GM12878 (cell line): ENCODE measurements at regions not wholly inside any gene's neighbourhood (a gene's known extent, or its start where the extent isn't known, plus 50 kb on each side); places are given as distances from the start of the nearest gene placed in this dataset.
"Not testable (repeated sequence)": the region's sequence is repeated elsewhere in the genome, so short reads cannot be mapped to it uniquely, and the experiment has no call there.

ENCODE experiments used
- ATAC-seq: fragments of 200-7000 bp; cut with Tn5 transposase; 3 replicates; pipeline ENCODE4 v1.9.1; 2020; ENCODE audit warnings: mild to moderate bottlenecking, moderate library complexity
- BruUV-seq: library from RNA; stranded (reverse); fragments of 400-500 nt; replicated peaks from 2 replicates; lab custom pipeline; 2021; lab: Mats Ljungman, UMichigan
- CTCF ChIA-PET: fragments of 300-600 bp; sonication (Branson Sonifier 250); formaldehyde crosslinking; extraction: SDS; loops from one replicate; lab custom pipeline; 2021; ENCODE audit warnings: inconsistent platforms; lab: Yijun Ruan, JAX
- POLR2A ChIA-PET: fragments of 350-600 bp; formaldehyde crosslinking; extraction: SDS; loops from one replicate; lab custom pipeline; 2021; ENCODE audit warnings: inconsistent platforms; lab: Charles Lee
- RAD21 ChIA-PET: fragments of 300-600 bp; sonication (Branson Sonifier 250); formaldehyde crosslinking; loops from one replicate; lab custom pipeline; 2023; ENCODE audit warnings: antibody characterized with exemption; ENCODE audit not compliant: unreplicated experiment; lab: Charles Lee
- SMC1A ChIA-PET: fragments of 300-600 bp; sonication (Branson Sonifier 250); formaldehyde crosslinking; loops from one replicate; lab custom pipeline; 2023; ENCODE audit not compliant: unreplicated experiment, uncharacterized antibody; lab: Charles Lee
- DNase-seq: peaks from one replicate; pipeline ENCODE4 v3.0.0-alpha.2; 2011; ENCODE audit warnings: low read depth, low spot score
- FAIRE-seq: peaks from 3 replicates; lab custom pipeline; 2011; peaks lifted over from hg19 to GRCh38; lab: Jason Lieb, UNC
- H2AFZ ChIP-seq: 2 replicates; pipeline ENCODE4 v1.6.0; 2011; ENCODE audit warnings: low read depth, low read length, control low read depth; ENCODE audit not compliant: control insufficient read depth
- H3K27ac ChIP-seq: 2 replicates; pipeline ENCODE4 v1.5.1; 2011; ENCODE audit warnings: control low read depth; ENCODE audit not compliant: control insufficient read depth, insufficient read depth
- H3K27me3 ChIP-seq, 2 experiments: replicated peaks in 1 of 2; 2 replicates each; pipeline versions ENCODE4 v1.6.0 to v1.6.1; 2011; ENCODE audit warnings: low read length in 1 of 2; ENCODE audit not compliant: control insufficient read depth in 2 of 2, insufficient read depth in 2 of 2
- H3K36me3 ChIP-seq, 2 experiments: 2 replicates each; pipeline ENCODE4 v1.5.1; 2011; ENCODE audit warnings: low read length in 1 of 2; ENCODE audit not compliant: control insufficient read depth in 2 of 2, insufficient read depth in 2 of 2
- H3K4me1 ChIP-seq: 2 replicates; pipeline ENCODE4 v1.6.1; 2011; ENCODE audit warnings: mild to moderate bottlenecking, low read length, moderate library complexity, mixed read lengths; ENCODE audit not compliant: control insufficient read depth, insufficient read depth
- H3K4me2 ChIP-seq: 2 replicates; pipeline ENCODE4 v1.6.0; 2011; ENCODE audit warnings: control low read depth; ENCODE audit not compliant: control insufficient read depth, insufficient read depth
- H3K4me3 ChIP-seq: fragments of 200-600 bp; sonication (generic); 2 replicates; pipeline ENCODE4 v1.5.1; 2016
- H3K79me2 ChIP-seq: 2 replicates; pipeline ENCODE4 v1.6.0; 2011; ENCODE audit warnings: low read length; ENCODE audit not compliant: control insufficient read depth, insufficient read depth
- H3K9ac ChIP-seq: 2 replicates; pipeline ENCODE4 v1.8.0; 2011; ENCODE audit warnings: low read length, control low read depth, mixed read lengths; ENCODE audit not compliant: control insufficient read depth, insufficient read depth
- H3K9me3 ChIP-seq: replicated peaks from 3 replicates; pipeline ENCODE4 v1.5.1; 2011; ENCODE audit warnings: mild to moderate bottlenecking, low read length; ENCODE audit not compliant: control insufficient read depth, insufficient read depth
- H4K20me1 ChIP-seq: 2 replicates; pipeline ENCODE4 v1.6.0; 2011; ENCODE audit not compliant: control insufficient read depth, insufficient read depth
- ASH2L ChIP-seq: fragments of 300-600, 200-600 bp; sonication (generic); IDR thresholded peaks from 2 replicates; pipeline ENCODE4 v1.6.1; 2017; ENCODE audit warnings: low read depth, mild to moderate bottlenecking, borderline replicate concordance
- BCL11A ChIP-seq: IDR thresholded peaks from 2 replicates; pipeline ENCODE4 v1.6.1; 2011; ENCODE audit warnings: low read depth, low read length
- EP300 ChIP-seq, 2 experiments: fragments of 150-350 bp in 1 of 2; IDR thresholded peaks; 2 replicates each; pipeline ENCODE4 v1.6.1; 2011 to 2012; ENCODE audit warnings: low read depth in 2 of 2, low read length in 2 of 2, borderline replicate concordance in 1 of 2, improper control_type of control experiment in 1 of 2, inconsistent platforms in 1 of 2; ENCODE audit not compliant: control insufficient read depth in 1 of 2
- ETV6 ChIP-seq, 2 experiments: fragments of 450-650 bp in 1 of 2; IDR thresholded peaks in 1 of 2; conservative IDR thresholded peaks in 1 of 2; 2 replicates each; pipeline ENCODE4 v1.6.1; 2014; ENCODE audit warnings: antibody characterized with exemption in 1 of 2, borderline replicate concordance in 1 of 2, low read depth in 1 of 2, mild to moderate bottlenecking in 1 of 2, moderate library complexity in 1 of 2
- IRF3 ChIP-seq: fragments of 450-650 bp; IDR thresholded peaks from 2 replicates; pipeline ENCODE4 v1.6.1; 2014; ENCODE audit warnings: mild to moderate bottlenecking
- NKRF ChIP-seq: fragments of 450-650 bp; conservative IDR thresholded peaks from 2 replicates; pipeline ENCODE4 v1.6.1; 2017; ENCODE audit warnings: mild to moderate bottlenecking, moderate library complexity
- RAD51 ChIP-seq: fragments of 450-650 bp; IDR thresholded peaks from 2 replicates; pipeline ENCODE4 v1.6.1; 2016; ENCODE audit warnings: moderate library complexity, mild to moderate bottlenecking, inconsistent platforms
- TBL1XR1 ChIP-seq: IDR thresholded peaks from 2 replicates; pipeline ENCODE4 v1.6.1; 2012; ENCODE audit warnings: low read depth, low read length, improper control_type of control experiment
- TCF12 ChIP-seq: IDR thresholded peaks from 2 replicates; pipeline ENCODE4 v1.6.1; 2011; ENCODE audit warnings: low read depth, mild to moderate bottlenecking, low read length
- WGBS: methylation state at CpG from one replicate; pipeline ENCODE4 v1.1.6; 2016; ENCODE audit warnings: low lambda C conversion rate; ENCODE audit not compliant: insufficient replicate concordance, insufficient coverage; ENCODE audit errors: missing lambda C conversion rate; 5-methylcytosine and 5-hydroxymethylcytosine counted together
- in situ Hi-C: fragments of 300-500 bp; cut with MboI; formaldehyde crosslinking; loops from 9 replicates; pipeline ENCODE4 v1.14.3; 2018; ENCODE audit warnings: mixed read lengths
- intact Hi-C: fragments of 100-400 bp; cut with micrococcal nuclease; formaldehyde crosslinking; loops from one replicate; pipeline ENCODE4 v1.14.2; 2022; ENCODE audit not compliant: unreplicated experiment
- TF ChIP-seq, protein P1 (sequence below): fragments of 150-350 bp; IDR thresholded peaks from 2 replicates; pipeline ENCODE4 v1.6.1; 2014; ENCODE audit warnings: mild to moderate bottlenecking, low read depth, low read length
- TF ChIP-seq, protein P2 (sequence below): IDR thresholded peaks from 2 replicates; pipeline ENCODE4 v1.6.1; 2011; ENCODE audit warnings: borderline replicate concordance, low read depth, mild to moderate bottlenecking, moderate library complexity, mixed read lengths, low read length; ENCODE audit not compliant: insufficient read depth; ENCODE audit errors: extremely low read length

DNA sequence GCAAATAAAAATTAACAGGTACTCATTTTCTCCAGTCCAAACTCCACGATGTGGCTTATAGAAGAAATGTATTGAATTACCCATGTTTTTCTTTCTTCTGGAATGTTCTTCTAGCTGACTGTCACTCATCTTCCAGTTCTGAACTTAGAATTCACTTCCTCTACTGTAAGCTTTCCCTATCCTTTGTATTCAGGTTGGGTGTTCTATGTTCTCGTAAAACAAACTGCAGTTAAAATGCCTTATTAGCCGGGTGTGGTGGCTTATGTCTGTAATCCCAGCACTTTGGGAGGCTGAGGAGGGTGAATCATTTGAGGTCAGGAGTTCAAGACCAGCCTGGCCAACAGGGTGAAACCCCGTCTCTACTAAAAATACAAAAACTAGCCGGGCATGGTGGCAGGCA lies 470.6 kb downstream of the NAV3 start:
- H2AFZ ChIP-seq, FAIRE-seq, H3K4me1 ChIP-seq, intact Hi-C loops, ATAC-seq, H3K4me2 ChIP-seq, CTCF ChIA-PET, POLR2A ChIA-PET, H3K27me3 ChIP-seq, H3K27ac ChIP-seq, BruUV-seq, DNase-seq, RAD21 ChIA-PET, SMC1A ChIA-PET, H3K79me2 ChIP-seq, H4K20me1 ChIP-seq, in situ Hi-C loops, H3K9ac ChIP-seq, H3K9me3 ChIP-seq, H3K36me3 ChIP-seq, H3K4me3 ChIP-seq: not testable (repeated sequence)
- 34% methylated on average over 5 of the region's 5 CpGs for WGBS

GRCh38 chr12:78305808-78306207 lies 475.1 kb downstream of the NAV3 start:
- POLR2A ChIA-PET: no interaction called here
- Histone ChIP-seq H3K9me3 (no peaks in the 10 kb centered on the region), H3K27me3 (no peaks in the 10 kb centered on the region), H3K9ac (no peak overlapping the region), H3K36me3 (no peaks in the 10 kb centered on the region), H4K20me1 (no peaks in the 10 kb centered on the region), H3K4me3 (no peak overlapping the region), H3K27ac (no peak overlapping the region), H3K4me1 (no peaks in the 10 kb centered on the region), H3K4me2 (no peak overlapping the region), H2AFZ (no peak overlapping the region), H3K79me2 (no peaks in the 10 kb centered on the region)
- no peak for DNase-seq
- no peak for ATAC-seq
- in situ Hi-C loops (no loop called here), intact Hi-C loops (no loop called here)
- CTCF ChIA-PET: no interaction called here
- FAIRE-seq: no peak
- RAD21 ChIA-PET: no interaction called here
- SMC1A ChIA-PET: no interaction called here
- WGBS: 0% methylated on average over 1 of the region's 1 CpG
- BruUV-seq: no TSS peak
- no peak for TF ChIP-seq IRF3
- no peak for TF ChIP-seq EP300 (IDR thresholded peaks at IDR 0.05; ENCODE audit: borderline replicate concordance in 1 of 2, control insufficient read depth in 1 of 2, low read depth in 2 of 2, low read length in 2 of 2)
- no peak for TF ChIP-seq TBL1XR1
- no peak for TF ChIP-seq ASH2L
- TF ChIP-seq, protein P1, sequence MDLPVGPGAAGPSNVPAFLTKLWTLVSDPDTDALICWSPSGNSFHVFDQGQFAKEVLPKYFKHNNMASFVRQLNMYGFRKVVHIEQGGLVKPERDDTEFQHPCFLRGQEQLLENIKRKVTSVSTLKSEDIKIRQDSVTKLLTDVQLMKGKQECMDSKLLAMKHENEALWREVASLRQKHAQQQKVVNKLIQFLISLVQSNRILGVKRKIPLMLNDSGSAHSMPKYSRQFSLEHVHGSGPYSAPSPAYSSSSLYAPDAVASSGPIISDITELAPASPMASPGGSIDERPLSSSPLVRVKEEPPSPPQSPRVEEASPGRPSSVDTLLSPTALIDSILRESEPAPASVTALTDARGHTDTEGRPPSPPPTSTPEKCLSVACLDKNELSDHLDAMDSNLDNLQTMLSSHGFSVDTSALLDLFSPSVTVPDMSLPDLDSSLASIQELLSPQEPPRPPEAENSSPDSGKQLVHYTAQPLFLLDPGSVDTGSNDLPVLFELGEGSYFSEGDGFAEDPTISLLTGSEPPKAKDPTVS: no peak
- no peak for TF ChIP-seq RAD51
- no peak for TF ChIP-seq BCL11A
- TF ChIP-seq NKRF: no peak
- TF ChIP-seq, protein P2, sequence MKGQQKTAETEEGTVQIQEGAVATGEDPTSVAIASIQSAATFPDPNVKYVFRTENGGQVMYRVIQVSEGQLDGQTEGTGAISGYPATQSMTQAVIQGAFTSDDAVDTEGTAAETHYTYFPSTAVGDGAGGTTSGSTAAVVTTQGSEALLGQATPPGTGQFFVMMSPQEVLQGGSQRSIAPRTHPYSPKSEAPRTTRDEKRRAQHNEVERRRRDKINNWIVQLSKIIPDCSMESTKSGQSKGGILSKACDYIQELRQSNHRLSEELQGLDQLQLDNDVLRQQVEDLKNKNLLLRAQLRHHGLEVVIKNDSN: no peak
- no peak for TF ChIP-seq ETV6 (conservative IDR thresholded peaks at IDR 0.05 in 1 of 2, IDR thresholded peaks at IDR 0.05 in 1 of 2; ENCODE audit: borderline replicate concordance in 1 of 2, low read depth in 1 of 2)
- TF ChIP-seq TCF12: no peak
